ENCODE measurements at regions not wholly inside any gene's neighbourhood (a gene's known extent, or its start where the extent isn't known, plus 50 kb on each side); places are given as distances from the start of the nearest gene placed in this dataset.

DNA sequence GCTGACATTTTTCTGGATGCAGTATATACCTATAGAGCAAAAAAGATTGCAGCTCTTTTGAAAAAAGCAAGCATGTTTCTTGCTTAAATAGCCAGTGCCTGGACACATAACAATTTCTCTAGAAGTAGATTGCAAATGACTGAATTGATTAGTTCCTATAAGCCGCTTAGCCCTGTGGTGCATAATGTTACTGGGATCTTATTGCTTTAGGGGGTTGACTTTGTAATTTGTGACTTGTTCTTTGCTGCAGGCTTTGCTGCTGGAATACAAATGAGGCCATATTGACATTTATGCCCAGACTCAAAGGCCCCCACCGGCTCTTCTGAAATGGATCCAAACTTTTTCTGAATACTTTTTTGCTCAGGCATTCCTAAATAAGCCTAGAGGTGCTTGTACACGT, 182.6 kb downstream of the SH3BP4 start:
- no peaks in the 10 kb centered on the region for H3K27me3 Mint-ChIP-seq (ENCODE audit: unreplicated experiment)
- TF ChIP-seq, protein P1, sequence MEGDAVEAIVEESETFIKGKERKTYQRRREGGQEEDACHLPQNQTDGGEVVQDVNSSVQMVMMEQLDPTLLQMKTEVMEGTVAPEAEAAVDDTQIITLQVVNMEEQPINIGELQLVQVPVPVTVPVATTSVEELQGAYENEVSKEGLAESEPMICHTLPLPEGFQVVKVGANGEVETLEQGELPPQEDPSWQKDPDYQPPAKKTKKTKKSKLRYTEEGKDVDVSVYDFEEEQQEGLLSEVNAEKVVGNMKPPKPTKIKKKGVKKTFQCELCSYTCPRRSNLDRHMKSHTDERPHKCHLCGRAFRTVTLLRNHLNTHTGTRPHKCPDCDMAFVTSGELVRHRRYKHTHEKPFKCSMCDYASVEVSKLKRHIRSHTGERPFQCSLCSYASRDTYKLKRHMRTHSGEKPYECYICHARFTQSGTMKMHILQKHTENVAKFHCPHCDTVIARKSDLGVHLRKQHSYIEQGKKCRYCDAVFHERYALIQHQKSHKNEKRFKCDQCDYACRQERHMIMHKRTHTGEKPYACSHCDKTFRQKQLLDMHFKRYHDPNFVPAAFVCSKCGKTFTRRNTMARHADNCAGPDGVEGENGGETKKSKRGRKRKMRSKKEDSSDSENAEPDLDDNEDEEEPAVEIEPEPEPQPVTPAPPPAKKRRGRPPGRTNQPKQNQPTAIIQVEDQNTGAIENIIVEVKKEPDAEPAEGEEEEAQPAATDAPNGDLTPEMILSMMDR (IDR thresholded peaks at IDR 0.05; ENCODE audit: partially characterized antibody, unreplicated experiment), result no peak
- H3K36me3 Mint-ChIP-seq (ENCODE audit: unreplicated experiment), result no peaks in the 10 kb centered on the region
- H3K27ac Mint-ChIP-seq (ENCODE audit: unreplicated experiment), result no peak overlapping the region
- H3K9me3 Mint-ChIP-seq (ENCODE audit: unreplicated experiment), result no peaks in the 10 kb centered on the region
- no peak for DNase-seq
- H3K4me1 Mint-ChIP-seq (ENCODE audit: low read depth, unreplicated experiment), result peaks cover 9% of the 10 kb centered on the region
- no peak overlapping the region for H3K4me3 Mint-ChIP-seq (ENCODE audit: unreplicated experiment)

DNA sequence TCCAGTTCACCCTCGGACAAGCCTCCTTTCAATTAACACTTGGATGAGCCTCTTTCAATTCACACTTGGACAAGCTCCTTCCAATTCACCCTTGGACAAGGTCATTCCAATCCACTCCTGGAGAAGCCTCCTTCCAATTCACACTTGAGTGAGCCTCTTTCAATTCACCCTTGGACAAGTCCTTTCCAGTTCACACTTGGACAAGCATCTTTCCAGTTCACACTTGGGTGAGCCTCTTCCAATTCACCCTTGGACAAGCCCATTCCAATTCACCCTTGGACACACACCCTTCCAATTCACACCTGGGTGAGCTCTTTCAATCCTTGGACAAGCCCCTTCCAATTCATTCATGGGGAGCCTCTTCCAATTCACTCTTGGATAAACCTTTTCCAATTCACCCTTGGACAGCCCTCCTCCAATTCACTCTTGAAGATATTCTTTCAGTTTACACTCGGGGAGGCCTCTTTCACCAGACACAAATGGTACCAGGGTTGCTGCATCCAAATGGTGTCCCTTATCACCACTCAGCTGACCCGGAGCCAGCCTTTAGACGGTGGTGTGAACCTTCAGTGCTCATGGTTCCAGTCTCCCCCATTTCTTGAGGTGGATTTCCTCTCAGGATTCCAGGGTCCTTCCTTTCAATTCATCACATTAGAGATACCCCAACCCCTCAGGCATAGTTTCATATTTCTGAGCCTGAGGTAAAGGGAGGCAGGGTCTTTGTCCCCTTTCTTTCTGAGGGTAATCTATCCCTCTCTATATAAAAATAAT, 183.6 kb downstream of the SH3BP4 start:
- TF ChIP-seq, protein P1 (IDR thresholded peaks at IDR 0.05; ENCODE audit: partially characterized antibody, unreplicated experiment), result no peak
- no peak for DNase-seq
- H3K9me3 Mint-ChIP-seq (ENCODE audit: unreplicated experiment), result no peaks in the 10 kb centered on the region
- H3K4me3 Mint-ChIP-seq (ENCODE audit: unreplicated experiment), result no peak overlapping the region
- H3K4me1 Mint-ChIP-seq (ENCODE audit: low read depth, unreplicated experiment), result peaks cover 9% of the 10 kb centered on the region
- H3K27me3 Mint-ChIP-seq (ENCODE audit: unreplicated experiment), result no peaks in the 10 kb centered on the region
- no peaks in the 10 kb centered on the region for H3K36me3 Mint-ChIP-seq (ENCODE audit: unreplicated experiment)
- no peak overlapping the region for H3K27ac Mint-ChIP-seq (ENCODE audit: unreplicated experiment)

DNA sequence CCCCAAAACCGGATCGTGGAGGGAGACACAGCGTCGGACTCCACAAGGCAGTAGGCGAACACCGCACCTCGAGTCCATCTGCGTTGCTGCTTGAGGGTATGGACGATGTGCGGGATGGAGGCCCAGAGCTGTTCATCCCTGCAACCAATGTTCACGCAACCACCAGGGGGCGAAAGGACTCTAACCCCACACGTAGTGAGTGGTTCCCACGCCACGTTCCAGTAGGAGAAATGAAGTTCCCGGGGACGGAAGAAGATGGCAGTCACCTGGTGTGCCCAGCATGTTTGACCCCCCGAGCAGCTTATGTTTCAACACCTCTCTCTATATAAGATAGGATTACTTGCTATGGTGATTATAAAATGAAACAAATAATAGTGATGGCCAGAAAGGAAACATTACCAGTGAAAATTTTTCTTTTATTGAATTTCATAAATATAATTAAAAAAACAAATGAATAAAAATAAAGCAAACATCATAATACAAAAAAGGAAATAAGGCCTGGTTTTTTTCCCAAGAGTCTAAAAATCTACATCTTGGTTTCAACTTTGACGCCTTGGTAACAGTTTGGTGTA, 184.3 kb downstream of the SH3BP4 start:
- TF ChIP-seq, protein P1 (IDR thresholded peaks at IDR 0.05; ENCODE audit: partially characterized antibody, unreplicated experiment), result peak; percentile 93
- no peaks in the 10 kb centered on the region for H3K9me3 Mint-ChIP-seq (ENCODE audit: unreplicated experiment)
- DNase-seq, result peak; percentile 89
- H3K27me3 Mint-ChIP-seq (ENCODE audit: unreplicated experiment), result no peaks in the 10 kb centered on the region
- H3K4me1 Mint-ChIP-seq (ENCODE audit: low read depth, unreplicated experiment), result peaks cover 9% of the 10 kb centered on the region
- no peak overlapping the region for H3K27ac Mint-ChIP-seq (ENCODE audit: unreplicated experiment)
- H3K4me3 Mint-ChIP-seq (ENCODE audit: unreplicated experiment), result no peak overlapping the region
- H3K36me3 Mint-ChIP-seq (ENCODE audit: unreplicated experiment), result no peaks in the 10 kb centered on the region

DNA sequence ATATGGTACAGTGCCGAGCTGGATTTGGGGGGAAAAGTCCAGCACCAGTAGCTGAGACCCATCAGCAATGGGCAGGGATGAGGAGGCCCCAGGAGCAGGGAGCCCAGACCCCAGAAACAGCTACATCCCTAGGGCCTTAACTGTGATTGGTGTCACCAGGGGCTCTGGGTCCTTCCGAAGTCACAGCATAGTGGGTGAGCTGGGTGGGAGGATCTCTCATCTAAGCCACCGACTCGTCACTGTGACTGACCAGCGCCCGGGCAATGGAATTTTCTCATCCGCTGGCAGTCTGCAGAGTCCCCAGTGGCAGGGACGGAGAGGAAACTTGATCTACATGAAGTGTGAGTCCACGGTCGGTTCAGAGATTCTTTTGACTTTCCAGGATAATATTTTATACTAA, 186.5 kb downstream of the SH3BP4 start:
- H3K27me3 Mint-ChIP-seq (ENCODE audit: unreplicated experiment), result peaks cover 4% of the 10 kb centered on the region
- DNase-seq, result no peak
- H3K36me3 Mint-ChIP-seq (ENCODE audit: unreplicated experiment), result no peaks in the 10 kb centered on the region
- peaks cover 13% of the 10 kb centered on the region for H3K4me1 Mint-ChIP-seq (ENCODE audit: low read depth, unreplicated experiment)
- peaks cover 2% of the 10 kb centered on the region for H3K9me3 Mint-ChIP-seq (ENCODE audit: unreplicated experiment)
- H3K27ac Mint-ChIP-seq (ENCODE audit: unreplicated experiment), result no peak overlapping the region
- TF ChIP-seq, protein P1 (IDR thresholded peaks at IDR 0.05; ENCODE audit: partially characterized antibody, unreplicated experiment), result no peak
- H3K4me3 Mint-ChIP-seq (ENCODE audit: unreplicated experiment), result no peak overlapping the region
